IMR-90 (cell line): ENCODE measurements at regions not wholly inside any gene's neighbourhood (a gene's known extent, or its start where the extent isn't known, plus 50 kb on each side); places are given as distances from the start of the nearest gene placed in this dataset.

Experiments used
- ATAC-seq: fragments of 200-7000 bp; cut with Tn5 transposase; 2 replicates; pipeline ENCODE4 v1.9.1; 2020; ENCODE audit warnings: low read depth, mild to moderate bottlenecking, moderate library complexity
- BruUV-seq: library from RNA; stranded (reverse); fragments of 400-500 nt; replicated peaks from 2 replicates; lab custom pipeline; 2021; lab: Mats Ljungman, UMichigan
- CTCF ChIA-PET: fragments of 300-600 bp; formaldehyde crosslinking; extraction: SDS; loops from one replicate; lab custom pipeline; 2021; ENCODE audit warnings: antibody characterized with exemption; lab: Yijun Ruan, JAX
- POLR2A ChIA-PET: fragments of 300-600 bp; sonication (Branson Sonifier 250); formaldehyde crosslinking; loops from one replicate; lab custom pipeline; 2022; ENCODE audit warnings: antibody characterized with exemption; ENCODE audit not compliant: unreplicated experiment; lab: Charles Lee
- DNase-seq: peaks from one replicate; pipeline ENCODE4 v3.0.0; 2013
- H2AFZ ChIP-seq: replicated peaks from 2 replicates; pipeline ENCODE3; 2013; ENCODE audit warnings: low read length, mild to moderate bottlenecking; ENCODE audit not compliant: poor library complexity
- H2AK5ac ChIP-seq: 2 replicates; pipeline ENCODE4 v1.6.1; 2013; ENCODE audit warnings: low read depth, low read length, inconsistent platforms
- H2AK9ac ChIP-seq: replicated peaks from 2 replicates; pipeline ENCODE3; 2013; ENCODE audit warnings: mild to moderate bottlenecking, low read depth, low read length, moderate library complexity; ENCODE audit not compliant: poor library complexity
- H2BK120ac ChIP-seq: 2 replicates; pipeline ENCODE4 v1.6.1; 2013; ENCODE audit warnings: low read depth, low read length, inconsistent platforms
- H2BK15ac ChIP-seq: 3 replicates; pipeline ENCODE4 v1.6.1; 2013; ENCODE audit warnings: low read depth, low read length, inconsistent platforms
- H2BK20ac ChIP-seq: 2 replicates; pipeline ENCODE4 v1.6.1; 2013; ENCODE audit warnings: low read depth, mild to moderate bottlenecking, inconsistent platforms, low read length, moderate library complexity
- H2BK5ac ChIP-seq: 2 replicates; pipeline ENCODE4 v1.6.1; 2013; ENCODE audit warnings: mild to moderate bottlenecking, low read depth, low read length, inconsistent platforms; ENCODE audit not compliant: poor library complexity, severe bottlenecking
- H3K14ac ChIP-seq: replicated peaks from 2 replicates; pipeline ENCODE4 v1.6.1; 2013; ENCODE audit warnings: low read depth, low read length, inconsistent platforms
- H3K18ac ChIP-seq: 2 replicates; pipeline ENCODE4 v1.6.1; 2013; ENCODE audit warnings: low read depth, low read length, control low read depth
- H3K23ac ChIP-seq: 2 replicates; pipeline ENCODE4 v1.6.1; 2013; ENCODE audit warnings: low read depth, low read length, inconsistent platforms
- H3K27ac ChIP-seq: 2 replicates; pipeline ENCODE4 v1.5.1; 2013; ENCODE audit warnings: mild to moderate bottlenecking, control low read depth, low read length; ENCODE audit not compliant: insufficient read depth
- H3K27me3 ChIP-seq: 2 replicates; pipeline ENCODE4 v1.6.1; 2013; ENCODE audit warnings: low read length; ENCODE audit not compliant: control insufficient read depth, insufficient read depth
- H3K36me3 ChIP-seq: 2 replicates; pipeline ENCODE4 v1.6.1; 2013; ENCODE audit warnings: low read length, mixed read lengths; ENCODE audit not compliant: control insufficient read depth, insufficient read depth
- H3K4ac ChIP-seq: 2 replicates; pipeline ENCODE4 v1.6.1; 2013; ENCODE audit warnings: low read depth, low read length, inconsistent platforms
- H3K4me1 ChIP-seq: 2 replicates; pipeline ENCODE4 v1.6.1; 2013; ENCODE audit warnings: low read length, mixed read lengths; ENCODE audit not compliant: control insufficient read depth, insufficient read depth
- H3K4me2 ChIP-seq: 2 replicates; pipeline ENCODE4 v1.6.1; 2013; ENCODE audit warnings: low read depth, mild to moderate bottlenecking, control low read depth, low read length, moderate library complexity
- H3K4me3 ChIP-seq: 2 replicates; pipeline ENCODE4 v1.5.1; 2013; ENCODE audit warnings: low read depth, mild to moderate bottlenecking, control low read depth, low read length, moderate library complexity; ENCODE audit not compliant: insufficient read depth
- H3K56ac ChIP-seq: 2 replicates; pipeline ENCODE4 v1.6.1; 2013; ENCODE audit warnings: low read length, inconsistent platforms; ENCODE audit not compliant: insufficient read depth; ENCODE audit errors: extremely low read depth
- H3K79me1 ChIP-seq, 2 experiments: 2 replicates each; pipeline ENCODE4 v1.6.1; 2013; ENCODE audit warnings: low read length in 2 of 2, inconsistent platforms in 1 of 2, low read depth in 1 of 2
- H3K9ac ChIP-seq: 2 replicates; pipeline ENCODE4 v1.6.1; 2013; ENCODE audit warnings: low read depth, low read length, control low read depth
- H3K9me1 ChIP-seq: 2 replicates; pipeline ENCODE4 v1.6.1; 2013; ENCODE audit warnings: low read length, inconsistent platforms; ENCODE audit not compliant: insufficient read depth
- H3K9me3 ChIP-seq: 2 replicates; pipeline ENCODE4 v1.6.1; 2013; ENCODE audit warnings: low read length; ENCODE audit not compliant: control insufficient read depth, insufficient read depth
- H4K20me1 ChIP-seq: 2 replicates; pipeline ENCODE4 v1.6.1; 2013; ENCODE audit warnings: low read length, inconsistent platforms; ENCODE audit not compliant: insufficient read depth
- H4K5ac ChIP-seq: 2 replicates; pipeline ENCODE4 v1.6.1; 2013; ENCODE audit warnings: mild to moderate bottlenecking, low read depth, low read length, control low read depth
- H4K8ac ChIP-seq, 2 experiments: 2 replicates each; pipeline ENCODE4 v1.6.1; 2013; ENCODE audit warnings: low read depth in 2 of 2, low read length in 2 of 2, control low read depth in 1 of 2, inconsistent platforms in 1 of 2
- H4K91ac ChIP-seq: 2 replicates; pipeline ENCODE4 v1.6.1; 2013; ENCODE audit warnings: low read depth, low read length, inconsistent platforms; ENCODE audit not compliant: insufficient read depth
- BHLHE40 ChIP-seq: fragments of 150-350 bp; IDR thresholded peaks from 2 replicates; pipeline ENCODE4 v1.6.1; 2016; ENCODE audit warnings: mild to moderate bottlenecking, low read depth, low read length
- CEBPB ChIP-seq: IDR thresholded peaks from 2 replicates; pipeline ENCODE4 v1.6.1; 2012; ENCODE audit warnings: low read depth, low read length, improper control_type of control experiment
- CHD1 ChIP-seq: IDR thresholded peaks from 2 replicates; pipeline ENCODE4 v1.6.1; 2012; ENCODE audit warnings: low read depth, low read length, improper control_type of control experiment
- FOS ChIP-seq: fragments of 150-350 bp; IDR thresholded peaks from 2 replicates; pipeline ENCODE4 v1.6.1; 2016; ENCODE audit warnings: low read depth, low read length
- MAFK ChIP-seq: IDR thresholded peaks from 2 replicates; pipeline ENCODE4 v1.6.1; 2012; ENCODE audit warnings: low read depth, low read length, improper control_type of control experiment
- MAZ ChIP-seq: IDR thresholded peaks from 2 replicates; pipeline ENCODE4 v1.6.1; 2012; ENCODE audit warnings: low read depth, mild to moderate bottlenecking, low read length, improper control_type of control experiment, moderate library complexity, borderline replicate concordance
- MXI1 ChIP-seq: IDR thresholded peaks from 2 replicates; pipeline ENCODE4 v1.6.1; 2012; ENCODE audit warnings: low read depth, mild to moderate bottlenecking, low read length, moderate library complexity, borderline replicate concordance
- NFE2L2 ChIP-seq: fragments of 150-350 bp; IDR thresholded peaks from 2 replicates; pipeline ENCODE4 v1.6.1; 2016; ENCODE audit warnings: low read depth, mild to moderate bottlenecking, low read length
- POLR2A ChIP-seq: IDR thresholded peaks from 2 replicates; pipeline ENCODE4 v1.6.1; 2012; ENCODE audit warnings: mild to moderate bottlenecking, low read depth, low read length
- RAD21 ChIP-seq: IDR thresholded peaks from 2 replicates; pipeline ENCODE4 v1.6.1; 2012; ENCODE audit warnings: low read length, improper control_type of control experiment
- RCOR1 ChIP-seq: IDR thresholded peaks from 2 replicates; pipeline ENCODE4 v1.6.1; 2012; ENCODE audit warnings: mild to moderate bottlenecking, low read length, improper control_type of control experiment; ENCODE audit not compliant: insufficient replicate concordance
- RFX5 ChIP-seq: IDR thresholded peaks from 2 replicates; pipeline ENCODE4 v1.8.0; 2012; ENCODE audit warnings: low read depth, mild to moderate bottlenecking, low read length, moderate library complexity
- SMC3 ChIP-seq: fragments of 150-350 bp; IDR thresholded peaks from 2 replicates; pipeline ENCODE4 v1.6.1; 2016; ENCODE audit warnings: low read depth, mild to moderate bottlenecking, antibody characterized with exemption, low read length, moderate library complexity
- WGBS, 2 experiments: methylation state at CpG; one replicate each; pipeline versions ENCODE4 v1.1.5 to v1.1.7; 2013; ENCODE audit warnings: missing lambda C conversion rate in 2 of 2; ENCODE audit not compliant: insufficient read length in 1 of 2; ENCODE audit errors: extremely low coverage in 2 of 2; 5-methylcytosine and 5-hydroxymethylcytosine counted together
- dilution Hi-C: fragments of 300-500 bp; cut with HindIII; formaldehyde crosslinking; loops from one replicate; pipeline ENCODE4 v1.14.3; 2018; ENCODE audit warnings: low sequenced_read_pairs; ENCODE audit not compliant: unreplicated experiment
- in situ Hi-C: fragments of 300-500 bp; cut with MboI; formaldehyde crosslinking; loops from 3 replicates; pipeline ENCODE4 v1.14.3; 2019; ENCODE audit warnings: low sequenced_read_pairs, inconsistent platforms, mixed read lengths
- intact Hi-C: fragments of 100-400 bp; cut with micrococcal nuclease; formaldehyde crosslinking; loops from 2 replicates; pipeline ENCODE4 v1.10.0; 2022
- TF ChIP-seq, protein P1 (sequence below): fragments of 150-350 bp; IDR thresholded peaks from 2 replicates; pipeline ENCODE4 v1.6.1; 2017; ENCODE audit warnings: mild to moderate bottlenecking, antibody characterized with exemption, low read length, low read depth
- TF ChIP-seq, protein P2 (sequence below): conservative IDR thresholded peaks from 2 replicates; pipeline ENCODE4 v1.5.1; 2012; ENCODE audit warnings: mild to moderate bottlenecking, low read depth, low read length, improper control_type of control experiment
- TF ChIP-seq, protein P3 (sequence below): fragments of 150-350 bp; IDR thresholded peaks from 2 replicates; pipeline ENCODE4 v1.6.1; 2016; ENCODE audit warnings: low read depth, mild to moderate bottlenecking, low read length, moderate library complexity, borderline replicate concordance

DNA sequence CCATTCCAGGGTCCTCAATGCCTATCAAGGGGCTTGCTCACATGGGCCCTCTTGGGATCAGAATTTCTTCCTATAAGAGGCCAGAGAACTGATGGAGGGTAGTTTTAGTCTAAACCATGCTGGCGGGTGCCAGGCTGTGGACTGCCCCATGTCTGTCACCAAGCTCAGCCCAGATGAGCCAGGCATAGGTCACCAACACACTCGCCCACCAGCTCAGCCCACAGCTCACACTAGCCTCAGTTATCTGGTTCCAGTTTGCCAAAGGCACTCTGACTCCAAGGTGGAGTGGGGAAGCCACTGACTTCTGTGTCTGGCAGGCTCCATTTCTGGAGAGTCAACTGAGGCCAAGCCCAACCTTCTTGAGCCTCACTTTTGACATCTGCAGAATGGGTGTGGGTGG, 50.7 kb upstream of the INSYN1 start:
- no peak overlapping the region for H2BK5ac ChIP-seq
- dilution Hi-C loops (no loop called here), in situ Hi-C loops (no loop called here), intact Hi-C loops (loop anchor here (2.0 kb wide), 1 partner anchor 19 kb away; no protein-coding TSS in a partner anchor)
- no peak overlapping the region for H4K91ac ChIP-seq
- no peak overlapping the region for H4K8ac ChIP-seq
- TF ChIP-seq SMC3 (no peak), MAZ (no peak), FOS (no peak), RFX5 (no peak), RCOR1 (no peak), CHD1 (no peak), MAFK (no peak), BHLHE40 (no peak), RAD21 (no peak), NFE2L2 (no peak), POLR2A (no peak), MXI1 (no peak), CEBPB (no peak)
- TF ChIP-seq, protein P1, sequence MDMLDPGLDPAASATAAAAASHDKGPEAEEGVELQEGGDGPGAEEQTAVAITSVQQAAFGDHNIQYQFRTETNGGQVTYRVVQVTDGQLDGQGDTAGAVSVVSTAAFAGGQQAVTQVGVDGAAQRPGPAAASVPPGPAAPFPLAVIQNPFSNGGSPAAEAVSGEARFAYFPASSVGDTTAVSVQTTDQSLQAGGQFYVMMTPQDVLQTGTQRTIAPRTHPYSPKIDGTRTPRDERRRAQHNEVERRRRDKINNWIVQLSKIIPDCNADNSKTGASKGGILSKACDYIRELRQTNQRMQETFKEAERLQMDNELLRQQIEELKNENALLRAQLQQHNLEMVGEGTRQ = no peak
- TF ChIP-seq, protein P2, sequence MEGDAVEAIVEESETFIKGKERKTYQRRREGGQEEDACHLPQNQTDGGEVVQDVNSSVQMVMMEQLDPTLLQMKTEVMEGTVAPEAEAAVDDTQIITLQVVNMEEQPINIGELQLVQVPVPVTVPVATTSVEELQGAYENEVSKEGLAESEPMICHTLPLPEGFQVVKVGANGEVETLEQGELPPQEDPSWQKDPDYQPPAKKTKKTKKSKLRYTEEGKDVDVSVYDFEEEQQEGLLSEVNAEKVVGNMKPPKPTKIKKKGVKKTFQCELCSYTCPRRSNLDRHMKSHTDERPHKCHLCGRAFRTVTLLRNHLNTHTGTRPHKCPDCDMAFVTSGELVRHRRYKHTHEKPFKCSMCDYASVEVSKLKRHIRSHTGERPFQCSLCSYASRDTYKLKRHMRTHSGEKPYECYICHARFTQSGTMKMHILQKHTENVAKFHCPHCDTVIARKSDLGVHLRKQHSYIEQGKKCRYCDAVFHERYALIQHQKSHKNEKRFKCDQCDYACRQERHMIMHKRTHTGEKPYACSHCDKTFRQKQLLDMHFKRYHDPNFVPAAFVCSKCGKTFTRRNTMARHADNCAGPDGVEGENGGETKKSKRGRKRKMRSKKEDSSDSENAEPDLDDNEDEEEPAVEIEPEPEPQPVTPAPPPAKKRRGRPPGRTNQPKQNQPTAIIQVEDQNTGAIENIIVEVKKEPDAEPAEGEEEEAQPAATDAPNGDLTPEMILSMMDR = no peak
- TF ChIP-seq, protein P3, sequence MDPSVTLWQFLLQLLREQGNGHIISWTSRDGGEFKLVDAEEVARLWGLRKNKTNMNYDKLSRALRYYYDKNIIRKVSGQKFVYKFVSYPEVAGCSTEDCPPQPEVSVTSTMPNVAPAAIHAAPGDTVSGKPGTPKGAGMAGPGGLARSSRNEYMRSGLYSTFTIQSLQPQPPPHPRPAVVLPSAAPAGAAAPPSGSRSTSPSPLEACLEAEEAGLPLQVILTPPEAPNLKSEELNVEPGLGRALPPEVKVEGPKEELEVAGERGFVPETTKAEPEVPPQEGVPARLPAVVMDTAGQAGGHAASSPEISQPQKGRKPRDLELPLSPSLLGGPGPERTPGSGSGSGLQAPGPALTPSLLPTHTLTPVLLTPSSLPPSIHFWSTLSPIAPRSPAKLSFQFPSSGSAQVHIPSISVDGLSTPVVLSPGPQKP = no peak
- H3K27ac ChIP-seq = no peak overlapping the region
- ATAC-seq (no peak), DNase-seq (no peak)
- no peak overlapping the region for H2AK5ac ChIP-seq
- no peak overlapping the region for H3K4me3 ChIP-seq
- H3K4ac ChIP-seq = no peak overlapping the region
- peaks cover 25% of the 10 kb centered on the region for H3K9me1 ChIP-seq
- H3K36me3 ChIP-seq = no peaks in the 10 kb centered on the region
- H3K27me3 ChIP-seq = peaks cover 30% of the 10 kb centered on the region
- no peak overlapping the region for H2AK9ac ChIP-seq
- no TSS peak for BruUV-seq
- peaks cover 6% of the 10 kb centered on the region; the same call in 1 of the 2 replicates for H4K20me1 ChIP-seq
- peaks cover 21% of the 10 kb centered on the region for H3K4me1 ChIP-seq
- H3K4me2 ChIP-seq = no peak overlapping the region
- H3K23ac ChIP-seq = no peak overlapping the region
- H3K9me3 ChIP-seq = no peaks in the 10 kb centered on the region
- no peaks in the 10 kb centered on the region for H3K79me1 ChIP-seq
- no peak overlapping the region for H2BK15ac ChIP-seq
- ChIA-PET CTCF (no interaction called here), POLR2A (no interaction called here)
- H3K18ac ChIP-seq = no peak overlapping the region
- no peak overlapping the region for H4K5ac ChIP-seq
- H2BK20ac ChIP-seq = no peak overlapping the region
- H3K9ac ChIP-seq = no peak overlapping the region
- no CpG with 5 or more reads among the region's 2 CpGs for WGBS, 2 experiments
- no peak overlapping the region for H2AFZ ChIP-seq
- H2BK120ac ChIP-seq = no peak overlapping the region
- H3K14ac ChIP-seq = no peak overlapping the region
- H3K56ac ChIP-seq = no peak overlapping the region
